HCT116 (cell line): ENCODE measurements at regions not wholly inside any gene's neighbourhood (a gene's known extent, or its start where the extent isn't known, plus 50 kb on each side); places are given as distances from the start of the nearest gene placed in this dataset.

ENCODE experiments used
- ATAC-seq: fragments of 200-7000 bp; cut with Tn5 transposase; 2 replicates; pipeline ENCODE4 v1.9.1; 2020; ENCODE audit warnings: mild to moderate bottlenecking, moderate library complexity
- BruUV-seq: library from RNA; stranded (reverse); fragments of 400-500 nt; replicated peaks from 2 replicates; lab custom pipeline; 2021; lab: Mats Ljungman, UMichigan
- CTCF ChIA-PET: fragments of 300-600 bp; sonication (Branson Sonifier 250); formaldehyde crosslinking; loops from one replicate; lab custom pipeline; 2021; ENCODE audit warnings: antibody characterized with exemption; lab: Charles Lee
- POLR2A ChIA-PET: fragments of 300-600, 350-600 bp; sonication (Branson Sonifier 250); formaldehyde crosslinking; loops from one replicate; lab custom pipeline; 2021; ENCODE audit warnings: antibody characterized with exemption; lab: Charles Lee
- RAD21 ChIA-PET, 2 experiments: fragments of 300-600 bp; sonication (Branson Sonifier 250); formaldehyde crosslinking; loops; one replicate each; lab custom pipeline; 2023; ENCODE audit warnings: low total read pairs in 2 of 2; ENCODE audit not compliant: uncharacterized antibody in 2 of 2, unreplicated experiment in 2 of 2, low non-redundant PET in 1 of 2; lab: Charles Lee
- DNase-seq: peaks from one replicate; pipeline ENCODE4 v3.0.0-alpha.2; 2010; ENCODE audit warnings: low read depth, low spot score
- H2AFZ ChIP-seq: fragments of 200-600 bp; shearing (Covaris generic), sonication (generic); 2 replicates; pipeline ENCODE4 v1.6.1; 2017; ENCODE audit warnings: low read depth, mixed run types, mixed read lengths, antibody characterized with exemption, low read length; ENCODE audit not compliant: poor library complexity, severe bottlenecking
- H3K27ac ChIP-seq: 2 replicates; pipeline ENCODE4 v1.5.1; 2012; ENCODE audit warnings: low read depth, low read length
- H3K27me3 ChIP-seq: fragments of 200-600 bp; sonication (generic); 2 replicates; pipeline ENCODE4 v1.6.1; 2016; ENCODE audit warnings: mixed run types, low read length, mixed read lengths; ENCODE audit not compliant: insufficient read depth
- H3K36me3 ChIP-seq, 2 experiments: fragments of 200-500 bp in 1 of 2; fragments of 200-600 bp in 1 of 2; sonication (Bioruptor generic) in 1 of 2; sonication (generic) in 1 of 2; 2 replicates each; pipeline versions ENCODE4 v1.5.1 to v1.6.1; 2014 to 2016; ENCODE audit warnings: low read length in 2 of 2, inconsistent platforms in 1 of 2, mixed read lengths in 1 of 2, mixed run types in 1 of 2; ENCODE audit not compliant: insufficient read depth in 2 of 2, control insufficient read depth in 1 of 2
- H3K4me1 ChIP-seq, 2 experiments: fragments of 200-600 bp in 1 of 2; sonication (generic) in 1 of 2; 2 replicates each; pipeline versions ENCODE4 v1.5.1 to v1.6.1; 2012 to 2017; ENCODE audit warnings: low read length in 2 of 2, inconsistent platforms in 1 of 2, mild to moderate bottlenecking in 1 of 2, mixed read lengths in 1 of 2, mixed run types in 1 of 2, moderate library complexity in 1 of 2; ENCODE audit not compliant: insufficient read depth in 2 of 2, control insufficient read depth in 1 of 2
- H3K4me2 ChIP-seq: fragments of 200-600 bp; sonication (generic); 2 replicates; pipeline ENCODE4 v1.6.1; 2017; ENCODE audit warnings: mixed run types, low read length, mixed read lengths
- H3K4me3 ChIP-seq, 2 experiments: fragments of 200-600 bp in 1 of 2; sonication (generic) in 1 of 2; replicated peaks in 1 of 2; 2 replicates each; pipeline ENCODE4 v1.5.1; 2011 to 2016; ENCODE audit warnings: low read length in 2 of 2, control low read depth in 1 of 2, low read depth in 1 of 2, mild to moderate bottlenecking in 1 of 2, mixed read lengths in 1 of 2, mixed run types in 1 of 2
- H3K79me2 ChIP-seq: fragments of 200-600 bp; sonication (generic); 2 replicates; pipeline ENCODE4 v1.6.1; 2017; ENCODE audit warnings: mild to moderate bottlenecking, mixed run types, low read length, moderate library complexity, mixed read lengths; ENCODE audit not compliant: insufficient read depth
- H3K9ac ChIP-seq: fragments of 200-600 bp; sonication (generic); 2 replicates; pipeline ENCODE4 v1.6.1; 2016; ENCODE audit warnings: low read length, mixed read lengths
- H3K9me2 ChIP-seq: fragments of 200-600 bp; sonication (generic), shearing (Covaris generic); 2 replicates; pipeline ENCODE4 v1.6.1; 2017; ENCODE audit warnings: mixed run types, mild to moderate bottlenecking, moderate library complexity; ENCODE audit not compliant: insufficient read depth
- H3K9me3 ChIP-seq, 2 experiments: fragments of 200-500 bp in 1 of 2; fragments of 200-600 bp in 1 of 2; sonication (Bioruptor generic) in 1 of 2; sonication (generic) in 1 of 2; 2 replicates each; pipeline ENCODE4 v1.6.1; 2014 to 2017; ENCODE audit warnings: low read length in 2 of 2, mixed read lengths in 2 of 2, inconsistent platforms in 1 of 2, low read depth in 1 of 2, mild to moderate bottlenecking in 1 of 2, mixed run types in 1 of 2, moderate library complexity in 1 of 2; ENCODE audit not compliant: control insufficient read depth in 1 of 2, insufficient read depth in 1 of 2
- H4K20me1 ChIP-seq: fragments of 200-600 bp; sonication (generic), shearing (Covaris generic); 2 replicates; pipeline ENCODE4 v1.6.1; 2017; ENCODE audit warnings: mixed run types, mild to moderate bottlenecking, moderate library complexity; ENCODE audit not compliant: insufficient read depth
- CEBPB ChIP-seq: IDR thresholded peaks from 2 replicates; pipeline ENCODE4 v1.6.1; 2012; ENCODE audit warnings: low read depth
- ELF1 ChIP-seq: IDR thresholded peaks from 2 replicates; pipeline ENCODE4 v1.6.1; 2012; ENCODE audit warnings: low read depth, borderline replicate concordance
- EZH2 ChIP-seq: fragments of 200-600 bp; sonication (generic); IDR thresholded peaks from 2 replicates; pipeline ENCODE4 v1.6.1; 2017; ENCODE audit warnings: antibody characterized with exemption, mixed run types
- EZH2phosphoT487 ChIP-seq: fragments of 200-600 bp; IDR thresholded peaks from 2 replicates; pipeline ENCODE4 v1.6.1; 2018; ENCODE audit warnings: antibody characterized with exemption, borderline replicate concordance
- FOSL1 ChIP-seq: IDR thresholded peaks from 2 replicates; pipeline ENCODE4 v1.6.1; 2012; ENCODE audit warnings: low read depth
- MAX ChIP-seq: IDR thresholded peaks from 2 replicates; pipeline ENCODE4 v1.6.1; 2012
- POLR2A ChIP-seq: IDR thresholded peaks from 2 replicates; pipeline ENCODE4 v1.7.0; 2011; ENCODE audit warnings: borderline replicate concordance; ENCODE audit not compliant: insufficient read depth, insufficient read length; ENCODE audit errors: extremely low read depth
- SIN3A ChIP-seq: IDR thresholded peaks from 2 replicates; pipeline ENCODE4 v1.6.1; 2012; ENCODE audit warnings: low read depth
- SP1 ChIP-seq: IDR thresholded peaks from 2 replicates; pipeline ENCODE4 v1.6.1; 2012; ENCODE audit warnings: low read depth
- YY1 ChIP-seq: IDR thresholded peaks from 2 replicates; pipeline ENCODE4 v1.6.1; 2011; ENCODE audit warnings: low read length, low read depth, moderate library complexity, mild to moderate bottlenecking; ENCODE audit not compliant: insufficient replicate concordance; ENCODE audit errors: extremely low read depth
- ZBTB33 ChIP-seq: IDR thresholded peaks from 2 replicates; pipeline ENCODE4 v1.6.1; 2011; ENCODE audit warnings: mild to moderate bottlenecking, low read length, moderate library complexity; ENCODE audit not compliant: insufficient replicate concordance; ENCODE audit errors: extremely low read depth
- ZFX ChIP-seq: fragments of 450-650 bp; IDR thresholded peaks from 2 replicates; pipeline ENCODE4 v1.6.1; 2017
- intact Hi-C: fragments of 100-400 bp; cut with micrococcal nuclease; formaldehyde crosslinking; loops from 2 replicates; pipeline ENCODE4 v1.10.0; 2022

GRCh38 chr20:51315390-51315789, 227.1 kb downstream of the NFATC2 start:
- H3K36me3 ChIP-seq = no peaks in the 10 kb centered on the region
- no peak overlapping the region for H3K9ac ChIP-seq
- POLR2A ChIA-PET = no interaction called here
- CTCF ChIA-PET = interaction anchor here (0.7 to 1.6 kb wide), 2 partner anchors 9 to 322 kb away, joined by 3 to 4 read pairs; no protein-coding TSS in a partner anchor
- H3K4me2 ChIP-seq = no peak overlapping the region
- no peaks in the 10 kb centered on the region for H3K79me2 ChIP-seq
- ATAC-seq (no peak), DNase-seq (no peak)
- H3K4me1 ChIP-seq = peaks cover 0 to 7% of the 10 kb centered on the region in 2 experiments; a peak in 3 of 4 replicates
- peaks cover 0 to 2% of the 10 kb centered on the region in 2 experiments; a peak in 1 of 4 replicates for H3K9me3 ChIP-seq
- no TSS peak for BruUV-seq
- H2AFZ ChIP-seq = no peak overlapping the region
- H3K9me2 ChIP-seq = no peaks in the 10 kb centered on the region
- RAD21 ChIA-PET = no interaction called here
- no peaks in the 10 kb centered on the region for H4K20me1 ChIP-seq
- intact Hi-C loops = no loop called here
- TF ChIP-seq EZH2phosphoT487 (no peak), YY1 (no peak), FOSL1 (no peak), ZBTB33 (no peak), SIN3A (no peak), ELF1 (no peak), EZH2 (no peak), ZFX (no peak), CEBPB (no peak), POLR2A (no peak), MAX (no peak), SP1 (no peak)
- no peak overlapping the region for H3K27ac ChIP-seq
- H3K4me3 ChIP-seq = no peak overlapping the region
- no peaks in the 10 kb centered on the region for H3K27me3 ChIP-seq
